Fibroblast of the aortic adventitia (primary cell): ENCODE measurements at regions not wholly inside any gene's neighbourhood (a gene's known extent, or its start where the extent isn't known, plus 50 kb on each side); places are given as distances from the start of the nearest gene placed in this dataset.
A peak's percentile ranks its signal among the peaks of the same experiment; 100 is the strongest.
"Not testable (repeated sequence)": the region's sequence is repeated elsewhere in the genome, so short reads cannot be mapped to it uniquely, and the experiment has no call there.

Source experiments
- DNase-seq: peaks from one replicate; pipeline ENCODE4 v3.0.0-alpha.2; 2010; ENCODE audit warnings: low read depth
- H3K4me3 ChIP-seq: 2 replicates; pipeline ENCODE4 v1.5.1; 2011; ENCODE audit warnings: low read depth, mild to moderate bottlenecking, control low read depth, low read length, moderate library complexity
- CTCF ChIP-seq: IDR thresholded peaks from 2 replicates; pipeline ENCODE4 v1.5.1; 2011; ENCODE audit warnings: mild to moderate bottlenecking, low read length, control low read depth, inconsistent platforms; ENCODE audit not compliant: insufficient read depth

- H3K4me3 ChIP-seq = no peak overlapping the region
Observed at GRCh38 chr9:621201-621855, 220.2 kb upstream of the DMRT1 start.

GRCh38 chr9:624935-625500 is 216.5 kb upstream of the DMRT1 start:
- no peak for TF ChIP-seq CTCF
- H3K4me3 ChIP-seq = no peak overlapping the region
- peak; percentile 75 for DNase-seq

More at GRCh38 chr9:621201-621855, 220.2 kb upstream of the DMRT1 start:
- DNase-seq = peak; percentile 65
- no peak for TF ChIP-seq CTCF

GRCh38 chr9:625613-626012 is 215.9 kb upstream of the DMRT1 start:
- DNase-seq = no peak
- no peak overlapping the region for H3K4me3 ChIP-seq
- no peak for TF ChIP-seq CTCF

GRCh38 chr9:626114-626513 is 215.4 kb upstream of the DMRT1 start:
- not testable (repeated sequence) for H3K4me3 ChIP-seq

GRCh38 chr9:626596-626995 is 214.9 kb upstream of the DMRT1 start:
- DNase-seq = no peak
- H3K4me3 ChIP-seq = no peak overlapping the region
- no peak for TF ChIP-seq CTCF

More at GRCh38 chr9:626114-626513, 215.4 kb upstream of the DMRT1 start:
- not testable (repeated sequence) for DNase-seq

- H3K4me3 ChIP-seq = no peak overlapping the region
- TF ChIP-seq CTCF = no peak
- no peak for DNase-seq
Observed at GRCh38 chr9:627336-627970, 214.0 kb upstream of the DMRT1 start.

GRCh38 chr9:629146-629545 is 212.4 kb upstream of the DMRT1 start:
- no peak for TF ChIP-seq CTCF
- no peak for DNase-seq
- no peak overlapping the region for H3K4me3 ChIP-seq
